ENCODE measurements at regions not wholly inside any gene's neighbourhood (a gene's known extent, or its start where the extent isn't known, plus 50 kb on each side); places are given as distances from the start of the nearest gene placed in this dataset.

DNA sequence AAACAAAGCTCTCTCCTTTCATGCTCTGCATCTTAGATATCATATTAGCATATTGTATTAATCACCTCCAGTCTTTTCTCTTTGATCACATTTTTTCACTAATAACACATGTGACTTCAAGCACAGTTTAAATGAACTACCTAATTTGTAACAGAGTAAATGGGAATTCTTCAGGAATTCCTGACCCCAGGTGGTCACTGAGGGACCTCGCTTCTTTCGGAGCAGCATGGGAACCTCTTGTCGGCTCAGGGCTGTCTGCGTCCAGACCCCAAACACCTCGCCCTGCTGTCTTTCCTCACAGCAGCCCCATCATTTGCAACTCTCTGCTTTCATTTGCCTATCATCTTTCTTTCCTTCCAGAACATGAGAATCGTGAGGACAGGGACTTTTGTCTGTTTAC lies 103.5 kb downstream of the DACT2 start:
- H3K4me1 ChIP-seq: peaks cover 0 to 3% (median under 1%) of the 10 kb centered on the region in 4 donors
- WGBS (ENCODE audit: insufficient coverage, low coverage, low lambda C conversion rate, missing lambda C conversion rate): 52% methylated on average over 6 of the region's 6 CpGs
- TF ChIP-seq POLR2A (IDR thresholded peaks at IDR 0.05): no peak
- TF ChIP-seq, protein P1, sequence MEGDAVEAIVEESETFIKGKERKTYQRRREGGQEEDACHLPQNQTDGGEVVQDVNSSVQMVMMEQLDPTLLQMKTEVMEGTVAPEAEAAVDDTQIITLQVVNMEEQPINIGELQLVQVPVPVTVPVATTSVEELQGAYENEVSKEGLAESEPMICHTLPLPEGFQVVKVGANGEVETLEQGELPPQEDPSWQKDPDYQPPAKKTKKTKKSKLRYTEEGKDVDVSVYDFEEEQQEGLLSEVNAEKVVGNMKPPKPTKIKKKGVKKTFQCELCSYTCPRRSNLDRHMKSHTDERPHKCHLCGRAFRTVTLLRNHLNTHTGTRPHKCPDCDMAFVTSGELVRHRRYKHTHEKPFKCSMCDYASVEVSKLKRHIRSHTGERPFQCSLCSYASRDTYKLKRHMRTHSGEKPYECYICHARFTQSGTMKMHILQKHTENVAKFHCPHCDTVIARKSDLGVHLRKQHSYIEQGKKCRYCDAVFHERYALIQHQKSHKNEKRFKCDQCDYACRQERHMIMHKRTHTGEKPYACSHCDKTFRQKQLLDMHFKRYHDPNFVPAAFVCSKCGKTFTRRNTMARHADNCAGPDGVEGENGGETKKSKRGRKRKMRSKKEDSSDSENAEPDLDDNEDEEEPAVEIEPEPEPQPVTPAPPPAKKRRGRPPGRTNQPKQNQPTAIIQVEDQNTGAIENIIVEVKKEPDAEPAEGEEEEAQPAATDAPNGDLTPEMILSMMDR (IDR thresholded peaks at IDR 0.05): no peak
- intact Hi-C loops (cut with DNase I): no loop called here
- H3K27me3 ChIP-seq: no peaks in the 10 kb centered on the region
- H3K9me3 ChIP-seq: no peaks in the 10 kb centered on the region
- H3K4me3 ChIP-seq: no peak overlapping the region
- no peaks in the 10 kb centered on the region for H3K36me3 ChIP-seq
- no peak overlapping the region for H3K27ac ChIP-seq
- DNase-seq: no peak
- no peak for ATAC-seq

DNA sequence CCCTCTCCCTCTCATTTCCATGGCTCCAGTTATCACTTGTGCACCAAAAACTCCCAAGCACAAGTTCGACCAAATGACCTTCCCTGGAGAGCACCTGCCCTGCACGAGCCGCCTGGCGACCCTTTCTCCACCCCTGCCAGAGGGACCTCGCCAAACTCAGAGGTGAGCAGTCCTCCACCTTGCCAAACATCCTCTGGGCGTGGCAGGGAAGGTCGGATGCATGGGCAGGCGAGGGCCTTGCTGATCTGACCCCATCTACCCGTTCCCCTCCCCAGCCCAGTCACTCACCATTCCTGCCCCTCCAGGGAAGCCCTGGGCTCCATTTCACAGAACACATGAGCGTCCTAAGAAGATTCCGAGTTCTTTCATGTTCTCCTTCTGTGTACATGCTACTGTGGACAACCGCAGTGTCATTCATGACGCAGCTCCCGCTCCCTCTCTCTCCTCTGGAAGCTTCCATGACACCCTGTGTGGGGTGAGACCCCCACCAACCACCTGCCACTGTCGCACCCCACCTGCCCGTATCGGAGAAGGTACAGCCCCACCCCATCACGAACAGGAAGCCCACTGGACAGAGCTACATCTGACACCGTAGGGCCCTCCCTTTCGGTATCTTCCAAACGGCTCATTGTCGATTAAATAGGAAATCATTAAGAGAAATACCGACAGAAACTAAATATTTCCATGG lies 104.3 kb downstream of the DACT2 start:
- no peaks in the 10 kb centered on the region for H3K27me3 ChIP-seq
- ATAC-seq (no peak), DNase-seq (no peak)
- H3K9me3 ChIP-seq: no peaks in the 10 kb centered on the region
- TF ChIP-seq, protein P1 (IDR thresholded peaks at IDR 0.05): no peak
- TF ChIP-seq POLR2A (IDR thresholded peaks at IDR 0.05): no peak
- no peaks in the 10 kb centered on the region for H3K36me3 ChIP-seq
- 80% methylated on average over 13 of the region's 23 CpGs for WGBS (ENCODE audit: insufficient coverage, low coverage, low lambda C conversion rate, missing lambda C conversion rate)
- no peaks in the 10 kb centered on the region for H3K4me1 ChIP-seq
- no peak overlapping the region for H3K4me3 ChIP-seq
- H3K27ac ChIP-seq: no peak overlapping the region
- intact Hi-C loops (cut with DNase I): no loop called here

DNA sequence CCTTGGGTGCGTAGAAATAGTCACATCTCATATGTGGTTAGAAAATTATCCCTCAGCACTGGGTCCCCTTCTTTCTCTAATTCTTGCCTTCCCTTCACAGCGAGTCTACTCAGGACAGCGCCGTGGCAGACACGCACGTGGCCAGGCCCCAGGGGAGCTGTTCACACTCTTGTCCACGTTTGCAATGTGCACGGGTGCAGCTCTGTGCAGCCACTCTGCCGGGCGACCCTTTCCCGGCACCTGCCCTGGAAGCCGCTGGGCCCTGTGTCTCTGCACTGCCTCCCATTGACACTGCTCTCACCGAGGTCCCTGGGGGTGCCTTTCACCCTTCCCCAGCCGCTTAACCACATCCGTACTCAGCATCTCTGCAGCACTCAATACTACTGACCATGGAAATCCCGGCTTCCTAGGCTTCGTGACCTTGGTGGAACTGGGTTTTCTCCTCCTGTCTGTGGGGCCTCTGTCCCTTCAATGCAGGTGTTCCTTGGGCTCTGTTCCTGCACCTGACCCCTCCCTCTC lies 104.9 kb downstream of the DACT2 start:
- intact Hi-C loops (cut with DNase I): no loop called here
- H3K27ac ChIP-seq: no peak overlapping the region
- H3K4me3 ChIP-seq: no peak overlapping the region
- no peaks in the 10 kb centered on the region for H3K36me3 ChIP-seq
- no peaks in the 10 kb centered on the region for H3K27me3 ChIP-seq
- 89% methylated on average over 10 of the region's 17 CpGs for WGBS (ENCODE audit: insufficient coverage, low coverage, low lambda C conversion rate, missing lambda C conversion rate)
- no peaks in the 10 kb centered on the region for H3K9me3 ChIP-seq
- DNase-seq (no peak), ATAC-seq (no peak)
- H3K4me1 ChIP-seq: no peaks in the 10 kb centered on the region
- no peak for TF ChIP-seq POLR2A (IDR thresholded peaks at IDR 0.05)
- TF ChIP-seq, protein P1 (IDR thresholded peaks at IDR 0.05): no peak

DNA sequence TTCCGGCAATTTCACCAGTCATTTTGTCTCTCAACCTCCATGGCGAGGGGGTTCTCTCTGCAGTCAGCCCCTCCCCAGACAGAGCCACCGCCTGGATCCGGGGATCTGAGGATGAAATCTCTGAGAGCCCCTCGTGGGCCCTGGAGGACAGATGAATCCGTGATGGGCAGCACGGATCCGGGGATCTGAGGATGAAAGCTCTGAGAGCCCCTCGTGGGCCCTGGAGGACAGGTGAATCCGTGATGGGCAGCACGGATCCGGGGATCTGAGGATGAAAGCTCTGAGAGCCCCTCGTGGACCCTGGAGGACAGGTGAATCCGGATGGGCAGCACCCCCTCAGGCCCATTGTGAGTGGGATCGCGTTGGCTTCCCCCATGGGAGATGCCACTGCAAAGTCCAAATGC lies 106.5 kb downstream of the DACT2 start:
- Histone ChIP-seq H3K36me3 (no peaks in the 10 kb centered on the region), H3K4me3 (no peak overlapping the region), H3K27ac (no peak overlapping the region), H3K4me1 (no peaks in the 10 kb centered on the region), H3K27me3 (no peaks in the 10 kb centered on the region), H3K9me3 (no peaks in the 10 kb centered on the region)
- 75% methylated on average over 6 of the region's 16 CpGs for WGBS (ENCODE audit: insufficient coverage, low coverage, low lambda C conversion rate, missing lambda C conversion rate)
- DNase-seq (peak in 1 of 3 donors; percentile 39), ATAC-seq (no peak)
- intact Hi-C loops (cut with DNase I): no loop called here
- no peak for TF ChIP-seq POLR2A (IDR thresholded peaks at IDR 0.05)
- TF ChIP-seq, protein P1 (IDR thresholded peaks at IDR 0.05): no peak

Measured in right lobe of liver (tissue), 6 donors.